ENCODE measurements at regions not wholly inside any gene's neighbourhood (a gene's known extent, or its start where the extent isn't known, plus 50 kb on each side); places are given as distances from the start of the nearest gene placed in this dataset.

- DNase-seq (ENCODE audit: low spot score), result no peak
Observed at GRCh38 chr3:170730071-170730812, 139.8 kb downstream of the RPL22L1 start.

- DNase-seq (ENCODE audit: low spot score), result no peak
Observed at GRCh38 chr3:170728181-170728580, 141.8 kb downstream of the RPL22L1 start.

GRCh38 chr3:170727754-170728153 is 141.9 kb upstream of the SLC7A14 start:
- no peak for DNase-seq (ENCODE audit: low spot score)

- DNase-seq (ENCODE audit: low spot score), result no peak
Observed at GRCh38 chr3:170726976-170727661, 141.2 kb upstream of the SLC7A14 start.

GRCh38 chr3:170725285-170725731 is 139.4 kb upstream of the SLC7A14 start:
- no peak for DNase-seq (ENCODE audit: low spot score)

GRCh38 chr3:170724599-170725280 is 138.9 kb upstream of the SLC7A14 start:
- DNase-seq (ENCODE audit: low spot score), result no peak

GRCh38 chr3:170723241-170723640 is 137.4 kb upstream of the SLC7A14 start:
- DNase-seq (ENCODE audit: low spot score), result no peak

- no peak for DNase-seq (ENCODE audit: low spot score)
Observed at GRCh38 chr3:170721563-170721962, 135.7 kb upstream of the SLC7A14 start.

GRCh38 chr3:170719300-170719699 is 133.4 kb upstream of the SLC7A14 start:
- DNase-seq (ENCODE audit: low spot score), result no peak

- DNase-seq (ENCODE audit: low spot score), result no peak
Observed at GRCh38 chr3:170718848-170719247, 133.0 kb upstream of the SLC7A14 start.

- no peak for DNase-seq (ENCODE audit: low spot score)
Observed at GRCh38 chr3:170717410-170718402, 131.8 kb upstream of the SLC7A14 start.

- no peak for DNase-seq (ENCODE audit: low spot score)
Observed at GRCh38 chr3:170716172-170716805, 130.4 kb upstream of the SLC7A14 start.

- DNase-seq (ENCODE audit: low spot score), result no peak
Observed at GRCh38 chr3:170714562-170715535, 129.0 kb upstream of the SLC7A14 start.

- no peak for DNase-seq (ENCODE audit: low spot score)
Observed at GRCh38 chr3:170714122-170714521, 128.2 kb upstream of the SLC7A14 start.

GRCh38 chr3:170713653-170714052 is 127.8 kb upstream of the SLC7A14 start:
- no peak for DNase-seq (ENCODE audit: low spot score)

- DNase-seq (ENCODE audit: low spot score), result no peak
Observed at GRCh38 chr3:170712798-170713197, 126.9 kb upstream of the SLC7A14 start.

- no peak for DNase-seq (ENCODE audit: low spot score)
Observed at GRCh38 chr3:170712336-170712735, 126.5 kb upstream of the SLC7A14 start.

GRCh38 chr3:170711786-170712185 is 125.9 kb upstream of the SLC7A14 start:
- no peak for DNase-seq (ENCODE audit: low spot score)

GRCh38 chr3:170709046-170709445 is 123.2 kb upstream of the SLC7A14 start:
- no peak for DNase-seq (ENCODE audit: low spot score)

- DNase-seq (ENCODE audit: low spot score), result no peak
Observed at GRCh38 chr3:170707899-170708298, 122.0 kb upstream of the SLC7A14 start.

Data from Ammon's horn (tissue), 1 donor.